GM19395 (cell line): ENCODE measurements at regions not wholly inside any gene's neighbourhood (a gene's known extent, or its start where the extent isn't known, plus 50 kb on each side); places are given as distances from the start of the nearest gene placed in this dataset.
"Not testable (repeated sequence)": the region's sequence is repeated elsewhere in the genome, so short reads cannot be mapped to it uniquely, and the experiment has no call there.

Experiments
- ATAC-seq: cut with Tn5 transposase; IDR thresholded peaks from one replicate; pipeline ENCODE4 v1.9.1; 2021; ENCODE audit warnings: mild to moderate bottlenecking, moderate library complexity; ENCODE audit not compliant: unreplicated experiment

GRCh38 chr5:105685884-105686283 is 1984.9 kb downstream of the EFNA5 start:
- ATAC-seq = no peak

- no peak for ATAC-seq
Measured at GRCh38 chr5:105684799-105685198, 1985.9 kb downstream of the EFNA5 start.

GRCh38 chr5:105680858-105681475 is 1989.8 kb downstream of the EFNA5 start:
- ATAC-seq = no peak

- no peak for ATAC-seq
Measured at GRCh38 chr5:105677291-105677690, 1993.4 kb downstream of the EFNA5 start.

- ATAC-seq = no peak
Measured at GRCh38 chr5:105670596-105670995, 2000.1 kb downstream of the EFNA5 start.

- ATAC-seq = no peak
Measured at GRCh38 chr5:105663671-105664070, 2007.1 kb downstream of the EFNA5 start.

- ATAC-seq = no peak
Measured at GRCh38 chr5:105659396-105659795, 2011.3 kb downstream of the EFNA5 start.

- ATAC-seq = no peak
Measured at GRCh38 chr5:105640328-105640727, 2030.4 kb downstream of the EFNA5 start.

- ATAC-seq = no peak
Measured at GRCh38 chr5:105639511-105639910, 2031.2 kb downstream of the EFNA5 start.

GRCh38 chr5:105639068-105639467 is 2031.7 kb downstream of the EFNA5 start:
- ATAC-seq = no peak

GRCh38 chr5:105638437-105638836 is 2032.3 kb downstream of the EFNA5 start:
- ATAC-seq = no peak

GRCh38 chr5:105632043-105632442 is 2038.7 kb downstream of the EFNA5 start:
- no peak for ATAC-seq

- no peak for ATAC-seq
Measured at GRCh38 chr5:105630803-105631202, 2039.9 kb downstream of the EFNA5 start.

- ATAC-seq = no peak
Measured at GRCh38 chr5:105619725-105620124, 2051.0 kb downstream of the EFNA5 start.

GRCh38 chr5:105617436-105618215 is 2053.1 kb downstream of the EFNA5 start:
- ATAC-seq = no peak

GRCh38 chr5:105616599-105616998 is 2054.0 kb upstream of the NUDT12 start:
- no peak for ATAC-seq

- not testable (repeated sequence) for ATAC-seq
Measured at GRCh38 chr5:105602406-105602805, 2039.8 kb upstream of the NUDT12 start.

- no peak for ATAC-seq
Measured at GRCh38 chr5:105593011-105593760, 2030.6 kb upstream of the NUDT12 start.

- ATAC-seq = no peak
Measured at GRCh38 chr5:105587963-105588662, 2025.5 kb upstream of the NUDT12 start.

GRCh38 chr5:105581988-105582690 is 2019.5 kb upstream of the NUDT12 start:
- ATAC-seq = no peak

- ATAC-seq = no peak
Measured at GRCh38 chr5:105573575-105573974, 2011.0 kb upstream of the NUDT12 start.
